ENCODE measurements at regions not wholly inside any gene's neighbourhood (a gene's known extent, or its start where the extent isn't known, plus 50 kb on each side); places are given as distances from the start of the nearest gene placed in this dataset.

GRCh38 chr11:115718945-115719344 lies 214.7 kb upstream of the CADM1 start:
- Mint-ChIP-seq H3K27ac (no peak overlapping the region), H3K27me3 (no peaks in the 10 kb centered on the region), H3K4me1 (ENCODE audit: unreplicated experiment) (peaks cover 41% of the 10 kb centered on the region), H3K9me3 (peaks cover 4% of the 10 kb centered on the region), H3K36me3 (no peaks in the 10 kb centered on the region), H3K4me3 (no peak overlapping the region)
- TF ChIP-seq CTCF (conservative IDR thresholded peaks at IDR 0.05) = no peak
- no peak for DNase-seq (ENCODE audit: extremely low spot score, unreplicated experiment)

GRCh38 chr11:115718106-115718505 lies 213.9 kb upstream of the CADM1 start:
- H3K36me3 Mint-ChIP-seq = no peaks in the 10 kb centered on the region
- peaks cover 4% of the 10 kb centered on the region for H3K9me3 Mint-ChIP-seq
- H3K4me1 Mint-ChIP-seq (ENCODE audit: unreplicated experiment) = peaks cover 41% of the 10 kb centered on the region
- no peaks in the 10 kb centered on the region for H3K27me3 Mint-ChIP-seq
- no peak overlapping the region for H3K27ac Mint-ChIP-seq
- no peak overlapping the region for H3K4me3 Mint-ChIP-seq
- DNase-seq (ENCODE audit: extremely low spot score, unreplicated experiment) = no peak
- TF ChIP-seq CTCF (conservative IDR thresholded peaks at IDR 0.05) = peak; percentile 39

GRCh38 chr11:115716601-115717529 lies 212.7 kb upstream of the CADM1 start:
- Mint-ChIP-seq H3K27me3 (no peaks in the 10 kb centered on the region), H3K36me3 (no peaks in the 10 kb centered on the region), H3K4me3 (peak overlapping the region; percentile 66), H3K9me3 (peaks cover 4% of the 10 kb centered on the region), H3K27ac (peak overlapping the region; percentile 55), H3K4me1 (ENCODE audit: unreplicated experiment) (peaks cover 44% of the 10 kb centered on the region)
- DNase-seq (ENCODE audit: extremely low spot score, unreplicated experiment) = no peak
- TF ChIP-seq CTCF (conservative IDR thresholded peaks at IDR 0.05) = no peak

- H3K27me3 Mint-ChIP-seq = no peaks in the 10 kb centered on the region
- peaks cover 52% of the 10 kb centered on the region for H3K4me1 Mint-ChIP-seq (ENCODE audit: unreplicated experiment)
- H3K36me3 Mint-ChIP-seq = no peaks in the 10 kb centered on the region
- H3K4me3 Mint-ChIP-seq = peak overlapping the region; percentile 45
- peaks cover 4% of the 10 kb centered on the region for H3K9me3 Mint-ChIP-seq
- H3K27ac Mint-ChIP-seq = no peak overlapping the region
- no peak for DNase-seq (ENCODE audit: extremely low spot score, unreplicated experiment)
- no peak for TF ChIP-seq CTCF (conservative IDR thresholded peaks at IDR 0.05)
Measured at GRCh38 chr11:115716080-115716479, 211.9 kb upstream of the CADM1 start.

GRCh38 chr11:115715251-115715770 lies 211.1 kb upstream of the CADM1 start:
- Mint-ChIP-seq H3K9me3 (peaks cover 4% of the 10 kb centered on the region), H3K4me3 (peak overlapping the region; percentile 45), H3K27me3 (no peaks in the 10 kb centered on the region), H3K27ac (peak overlapping the region; percentile 48), H3K4me1 (ENCODE audit: unreplicated experiment) (peaks cover 52% of the 10 kb centered on the region), H3K36me3 (no peaks in the 10 kb centered on the region)
- TF ChIP-seq CTCF (conservative IDR thresholded peaks at IDR 0.05) = no peak
- no peak for DNase-seq (ENCODE audit: extremely low spot score, unreplicated experiment)

All from type B pancreatic cell (in vitro differentiated cells).